IMR-90 (cell line): ENCODE measurements at regions not wholly inside any gene's neighbourhood (a gene's known extent, or its start where the extent isn't known, plus 50 kb on each side); places are given as distances from the start of the nearest gene placed in this dataset.

ENCODE experiments used
- BHLHE40 ChIP-seq: fragments of 150-350 bp; IDR thresholded peaks from 2 replicates; pipeline ENCODE4 v1.6.1; 2016; ENCODE audit warnings: mild to moderate bottlenecking, low read depth, low read length
- MAFK ChIP-seq: IDR thresholded peaks from 2 replicates; pipeline ENCODE4 v1.6.1; 2012; ENCODE audit warnings: low read depth, low read length, improper control_type of control experiment
- MAZ ChIP-seq: IDR thresholded peaks from 2 replicates; pipeline ENCODE4 v1.6.1; 2012; ENCODE audit warnings: low read depth, mild to moderate bottlenecking, low read length, improper control_type of control experiment, moderate library complexity, borderline replicate concordance
- SMC3 ChIP-seq: fragments of 150-350 bp; IDR thresholded peaks from 2 replicates; pipeline ENCODE4 v1.6.1; 2016; ENCODE audit warnings: low read depth, mild to moderate bottlenecking, antibody characterized with exemption, low read length, moderate library complexity
- TF ChIP-seq, protein P1 (sequence below): conservative IDR thresholded peaks from 2 replicates; pipeline ENCODE4 v1.5.1; 2012; ENCODE audit warnings: mild to moderate bottlenecking, low read depth, low read length, improper control_type of control experiment

- no peak for TF ChIP-seq MAFK
- no peak for TF ChIP-seq MAZ
- TF ChIP-seq, protein P1, sequence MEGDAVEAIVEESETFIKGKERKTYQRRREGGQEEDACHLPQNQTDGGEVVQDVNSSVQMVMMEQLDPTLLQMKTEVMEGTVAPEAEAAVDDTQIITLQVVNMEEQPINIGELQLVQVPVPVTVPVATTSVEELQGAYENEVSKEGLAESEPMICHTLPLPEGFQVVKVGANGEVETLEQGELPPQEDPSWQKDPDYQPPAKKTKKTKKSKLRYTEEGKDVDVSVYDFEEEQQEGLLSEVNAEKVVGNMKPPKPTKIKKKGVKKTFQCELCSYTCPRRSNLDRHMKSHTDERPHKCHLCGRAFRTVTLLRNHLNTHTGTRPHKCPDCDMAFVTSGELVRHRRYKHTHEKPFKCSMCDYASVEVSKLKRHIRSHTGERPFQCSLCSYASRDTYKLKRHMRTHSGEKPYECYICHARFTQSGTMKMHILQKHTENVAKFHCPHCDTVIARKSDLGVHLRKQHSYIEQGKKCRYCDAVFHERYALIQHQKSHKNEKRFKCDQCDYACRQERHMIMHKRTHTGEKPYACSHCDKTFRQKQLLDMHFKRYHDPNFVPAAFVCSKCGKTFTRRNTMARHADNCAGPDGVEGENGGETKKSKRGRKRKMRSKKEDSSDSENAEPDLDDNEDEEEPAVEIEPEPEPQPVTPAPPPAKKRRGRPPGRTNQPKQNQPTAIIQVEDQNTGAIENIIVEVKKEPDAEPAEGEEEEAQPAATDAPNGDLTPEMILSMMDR, result no peak
- no peak for TF ChIP-seq BHLHE40
- TF ChIP-seq SMC3, result no peak
These were observed 369.9 kb downstream of the LPIN1 start for GRCh38 chr2:12116228-12116750.
